HCT116 (cell line): ENCODE measurements at regions not wholly inside any gene's neighbourhood (a gene's known extent, or its start where the extent isn't known, plus 50 kb on each side); places are given as distances from the start of the nearest gene placed in this dataset.
"Not testable (repeated sequence)": the region's sequence is repeated elsewhere in the genome, so short reads cannot be mapped to it uniquely, and the experiment has no call there.

Experiments
- POLR2A ChIP-seq: IDR thresholded peaks from 2 replicates; pipeline ENCODE4 v1.7.0; 2011; ENCODE audit warnings: borderline replicate concordance; ENCODE audit not compliant: insufficient read depth, insufficient read length; ENCODE audit errors: extremely low read depth
- POLR2AphosphoS5 ChIP-seq: IDR thresholded peaks from 2 replicates; pipeline ENCODE4 v1.6.1; 2011; ENCODE audit warnings: mild to moderate bottlenecking, low read depth, low read length, moderate library complexity
- RAD21 ChIP-seq: IDR thresholded peaks from 2 replicates; pipeline ENCODE4 v1.6.1; 2012; ENCODE audit warnings: low read depth, mild to moderate bottlenecking
- TF ChIP-seq, protein P1 (sequence below), 3 experiments: fragments of 200-600 bp in 1 of 3; sonication (generic) in 1 of 3; IDR thresholded peaks in 2 of 3; conservative IDR thresholded peaks in 1 of 3; 2 replicates each; pipeline ENCODE4 v1.5.1; 2012 to 2017; ENCODE audit warnings: low read depth in 2 of 3, low read length in 2 of 3, antibody characterized with exemption in 1 of 3, borderline replicate concordance in 1 of 3, control low read depth in 1 of 3, mild to moderate bottlenecking in 1 of 3, mixed read lengths in 1 of 3, mixed run types in 1 of 3, moderate library complexity in 1 of 3; ENCODE audit not compliant: insufficient read depth in 1 of 3

DNA sequence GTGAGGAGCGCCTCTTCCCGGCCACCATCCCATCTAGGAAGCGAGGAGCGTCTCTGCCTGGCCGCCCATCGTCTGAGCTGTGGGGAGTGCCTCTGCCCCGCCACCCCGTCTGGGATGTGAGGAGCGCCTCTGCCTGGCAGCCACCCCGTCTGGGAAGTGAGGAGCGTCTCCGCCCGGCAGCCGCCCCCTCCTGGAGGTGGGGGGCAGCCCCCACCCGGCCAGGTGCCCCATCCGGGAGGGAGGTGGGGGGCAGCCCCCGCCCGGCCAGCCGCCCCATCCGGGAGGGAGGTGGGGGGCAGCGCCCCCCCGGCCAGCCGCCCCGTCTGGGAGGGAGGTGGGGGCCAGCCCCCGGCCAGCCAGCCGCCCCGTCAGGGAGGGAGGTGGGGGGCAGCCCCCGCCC is 75.3 kb upstream of the EHBP1 start:
- TF ChIP-seq, protein P1, sequence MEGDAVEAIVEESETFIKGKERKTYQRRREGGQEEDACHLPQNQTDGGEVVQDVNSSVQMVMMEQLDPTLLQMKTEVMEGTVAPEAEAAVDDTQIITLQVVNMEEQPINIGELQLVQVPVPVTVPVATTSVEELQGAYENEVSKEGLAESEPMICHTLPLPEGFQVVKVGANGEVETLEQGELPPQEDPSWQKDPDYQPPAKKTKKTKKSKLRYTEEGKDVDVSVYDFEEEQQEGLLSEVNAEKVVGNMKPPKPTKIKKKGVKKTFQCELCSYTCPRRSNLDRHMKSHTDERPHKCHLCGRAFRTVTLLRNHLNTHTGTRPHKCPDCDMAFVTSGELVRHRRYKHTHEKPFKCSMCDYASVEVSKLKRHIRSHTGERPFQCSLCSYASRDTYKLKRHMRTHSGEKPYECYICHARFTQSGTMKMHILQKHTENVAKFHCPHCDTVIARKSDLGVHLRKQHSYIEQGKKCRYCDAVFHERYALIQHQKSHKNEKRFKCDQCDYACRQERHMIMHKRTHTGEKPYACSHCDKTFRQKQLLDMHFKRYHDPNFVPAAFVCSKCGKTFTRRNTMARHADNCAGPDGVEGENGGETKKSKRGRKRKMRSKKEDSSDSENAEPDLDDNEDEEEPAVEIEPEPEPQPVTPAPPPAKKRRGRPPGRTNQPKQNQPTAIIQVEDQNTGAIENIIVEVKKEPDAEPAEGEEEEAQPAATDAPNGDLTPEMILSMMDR (IDR thresholded peaks at IDR 0.05 in 2 of 3, conservative IDR thresholded peaks at IDR 0.05 in 1 of 3; ENCODE audit: borderline replicate concordance in 1 of 3, insufficient read depth in 1 of 3, low read depth in 2 of 3, low read length in 2 of 3): not testable (repeated sequence)
- TF ChIP-seq POLR2A, RAD21, POLR2AphosphoS5: not testable (repeated sequence)
